Testis (tissue), 2 donors: ENCODE measurements at regions not wholly inside any gene's neighbourhood (a gene's known extent, or its start where the extent isn't known, plus 50 kb on each side); places are given as distances from the start of the nearest gene placed in this dataset.
A peak's percentile ranks its signal among the peaks of the same experiment; 100 is the strongest.

Experiments
- DNase-seq: peaks from one replicate; pipeline ENCODE4 v3.0.0-alpha.2; 2019
- H3K27ac ChIP-seq, 2 donors: fragments of 200-600 bp; sonication (generic); one replicate each; pipeline ENCODE4 v1.5.1; 2019
- H3K27me3 ChIP-seq: fragments of 200-600 bp; sonication (generic); one replicate; pipeline ENCODE4 v1.5.1; 2019
- H3K36me3 ChIP-seq: fragments of 200-600 bp; sonication (generic); one replicate; pipeline ENCODE4 v1.5.1; 2017; ENCODE audit warnings: low read depth; ENCODE audit errors: missing control alignments
- H3K4me1 ChIP-seq: fragments of 200-600 bp; sonication (generic); one replicate; pipeline ENCODE4 v1.5.1; 2019
- H3K4me3 ChIP-seq, 2 donors: fragments of 200-600 bp; sonication (generic); one replicate each; pipeline ENCODE4 v1.5.1; 2017 to 2019
- H3K9me3 ChIP-seq: fragments of 200-600 bp; sonication (generic); one replicate; pipeline ENCODE4 v1.5.1; 2017
- CTCF ChIP-seq, 3 experiments: fragments of 450-650 bp in 2 of 3; fragments of 200-600 bp in 1 of 3; sonication (generic) in 1 of 3; IDR thresholded peaks; one replicate each; pipeline ENCODE4 v1.5.1; 2016 to 2019; ENCODE audit warnings: antibody characterized with exemption in 3 of 3, mild to moderate bottlenecking in 2 of 3, moderate library complexity in 1 of 3
- POLR2A ChIP-seq: fragments of 450-650 bp; IDR thresholded peaks from one replicate; pipeline ENCODE4 v1.6.1; 2017; ENCODE audit warnings: antibody characterized with exemption, mild to moderate bottlenecking, moderate library complexity
- WGBS, 2 donors: methylation state at CpG; one replicate each; pipeline ENCODE4 v1.1.5; 2018; 5-methylcytosine and 5-hydroxymethylcytosine counted together
- intact Hi-C: fragments of 100-400 bp; cut with DNase I; formaldehyde crosslinking; loops from one replicate; pipeline ENCODE4 v1.15.1; 2023; ENCODE audit warnings: low total_unique reads

- Histone ChIP-seq H3K27me3 (no peaks in the 10 kb centered on the region), H3K4me3 (no peak overlapping the region), H3K36me3 (no peaks in the 10 kb centered on the region), H3K9me3 (no peaks in the 10 kb centered on the region), H3K4me1 (no peaks in the 10 kb centered on the region), H3K27ac (no peak overlapping the region)
- intact Hi-C loops = no loop called here
- no peak for TF ChIP-seq POLR2A
- TF ChIP-seq CTCF (IDR thresholded peaks at IDR 0.05) = no peak
- peak; percentile 22 for DNase-seq
- 54 to 74% methylated on average over 14 of the region's 14 CpGs for WGBS, 2 donors
Measured at GRCh38 chr2:7915302-7916091, 766.4 kb upstream of the ID2 start.

- H3K4me1 ChIP-seq = no peaks in the 10 kb centered on the region
- TF ChIP-seq CTCF (IDR thresholded peaks at IDR 0.05) (no peak), POLR2A (no peak)
- H3K4me3 ChIP-seq = no peak overlapping the region
- no peak for DNase-seq
- WGBS, 2 donors = 91 to 94% methylated on average over 2 of the region's 2 CpGs
- H3K9me3 ChIP-seq = no peaks in the 10 kb centered on the region
- H3K36me3 ChIP-seq = no peaks in the 10 kb centered on the region
- intact Hi-C loops = no loop called here
- no peaks in the 10 kb centered on the region for H3K27me3 ChIP-seq
- H3K27ac ChIP-seq = no peak overlapping the region
Measured at GRCh38 chr2:7916670-7917069, 765.2 kb upstream of the ID2 start.

- WGBS, 2 donors = 94 to 98% methylated on average over 8 of the region's 8 CpGs
- no peak for DNase-seq
- H3K27me3 ChIP-seq = no peaks in the 10 kb centered on the region
- no peaks in the 10 kb centered on the region for H3K36me3 ChIP-seq
- no peak overlapping the region for H3K27ac ChIP-seq
- no peaks in the 10 kb centered on the region for H3K9me3 ChIP-seq
- H3K4me3 ChIP-seq = no peak overlapping the region
- TF ChIP-seq POLR2A = no peak
- TF ChIP-seq CTCF (IDR thresholded peaks at IDR 0.05) = no peak
- H3K4me1 ChIP-seq = no peaks in the 10 kb centered on the region
- intact Hi-C loops = no loop called here
Measured at GRCh38 chr2:7919510-7919909, 762.3 kb upstream of the ID2 start.

- H3K27ac ChIP-seq = no peak overlapping the region
- no peak overlapping the region for H3K4me3 ChIP-seq
- no peak for DNase-seq
- intact Hi-C loops = no loop called here
- H3K27me3 ChIP-seq = no peaks in the 10 kb centered on the region
- 64 to 80% methylated on average over 7 of the region's 7 CpGs for WGBS, 2 donors
- no peaks in the 10 kb centered on the region for H3K4me1 ChIP-seq
- H3K36me3 ChIP-seq = no peaks in the 10 kb centered on the region
- no peak for TF ChIP-seq CTCF (IDR thresholded peaks at IDR 0.05)
- TF ChIP-seq POLR2A = no peak
- H3K9me3 ChIP-seq = no peaks in the 10 kb centered on the region
Measured at GRCh38 chr2:7924023-7924762, 757.7 kb upstream of the ID2 start.
